Neuronal stem cell (in vitro differentiated cells): ENCODE measurements at regions not wholly inside any gene's neighbourhood (a gene's known extent, or its start where the extent isn't known, plus 50 kb on each side); places are given as distances from the start of the nearest gene placed in this dataset.
A peak's percentile ranks its signal among the peaks of the same experiment; 100 is the strongest.

ENCODE experiments used
- DNase-seq: peaks from one replicate; pipeline ENCODE4 v3.0.0-alpha.2; 2013; ENCODE audit warnings: low spot score
- H2AFZ ChIP-seq: one replicate; pipeline ENCODE4 v1.6.1; 2013; ENCODE audit warnings: mild to moderate bottlenecking, low read length, inconsistent platforms
- H2AK5ac ChIP-seq: 2 replicates; pipeline ENCODE4 v1.6.1; 2013; ENCODE audit warnings: low read depth, mild to moderate bottlenecking, inconsistent platforms, low read length, moderate library complexity, mixed read lengths
- H2BK120ac ChIP-seq: 2 replicates; pipeline ENCODE4 v1.6.1; 2013; ENCODE audit warnings: low read depth, mild to moderate bottlenecking, inconsistent platforms, low read length, moderate library complexity, mixed read lengths
- H2BK12ac ChIP-seq: one replicate; pipeline ENCODE4 v1.6.1; 2013; ENCODE audit warnings: low read length, inconsistent platforms
- H2BK15ac ChIP-seq: 2 replicates; pipeline ENCODE4 v1.6.1; 2013; ENCODE audit warnings: mild to moderate bottlenecking, low read length, inconsistent platforms, mixed read lengths
- H2BK5ac ChIP-seq: one replicate; pipeline ENCODE4 v1.6.1; 2013; ENCODE audit warnings: inconsistent platforms, mild to moderate bottlenecking, low read length, moderate library complexity
- H3K14ac ChIP-seq: one replicate; pipeline ENCODE4 v1.6.1; 2013; ENCODE audit warnings: low read length, inconsistent platforms
- H3K18ac ChIP-seq: 2 replicates; pipeline ENCODE4 v1.6.1; 2013; ENCODE audit warnings: low read length, inconsistent platforms
- H3K23ac ChIP-seq: 2 replicates; pipeline ENCODE4 v1.6.1; 2013; ENCODE audit warnings: low read depth, mild to moderate bottlenecking, mixed read lengths, low read length, inconsistent platforms; ENCODE audit not compliant: poor library complexity
- H3K27ac ChIP-seq: replicated peaks from 3 replicates; pipeline ENCODE4 v1.5.1; 2013; ENCODE audit warnings: low read length, inconsistent platforms
- H3K27me3 ChIP-seq, 3 experiments: 2 replicates each; pipeline ENCODE4 v1.6.1; 2013; ENCODE audit warnings: low read length in 3 of 3, mild to moderate bottlenecking in 2 of 3, inconsistent platforms in 1 of 3, low read depth in 1 of 3, mixed read lengths in 1 of 3, moderate library complexity in 1 of 3; ENCODE audit not compliant: control insufficient read depth in 3 of 3, insufficient read depth in 3 of 3
- H3K36me3 ChIP-seq, 2 donors: replicated peaks in 1 of 2; 2 replicates each; pipeline ENCODE4 v1.6.1; 2013; ENCODE audit warnings: low read length in 2 of 2; ENCODE audit not compliant: control insufficient read depth in 2 of 2, insufficient read depth in 2 of 2
- H3K4ac ChIP-seq: 2 replicates; pipeline ENCODE4 v1.6.1; 2013; ENCODE audit warnings: inconsistent platforms, mild to moderate bottlenecking, low read length, moderate library complexity
- H3K4me1 ChIP-seq, 2 donors: 1 replicate in 1 of 2; 2 replicates in 1 of 2; pipeline ENCODE4 v1.6.1; 2013; ENCODE audit warnings: low read length in 2 of 2, low read depth in 1 of 2; ENCODE audit not compliant: control insufficient read depth in 2 of 2, insufficient read depth in 1 of 2
- H3K4me2 ChIP-seq: one replicate; pipeline ENCODE4 v1.6.1; 2013; ENCODE audit warnings: mild to moderate bottlenecking, low read length, inconsistent platforms; ENCODE audit not compliant: insufficient read depth, poor library complexity, severe bottlenecking
- H3K4me3 ChIP-seq, 2 donors: 2 replicates each; pipeline ENCODE4 v1.5.1; 2013; ENCODE audit warnings: low read length in 2 of 2, mild to moderate bottlenecking in 2 of 2, inconsistent platforms in 1 of 2, moderate library complexity in 1 of 2
- H3K79me1 ChIP-seq: one replicate; pipeline ENCODE4 v1.6.1; 2013; ENCODE audit warnings: low read depth, mild to moderate bottlenecking, inconsistent platforms, low read length, moderate library complexity
- H3K9ac ChIP-seq: one replicate; pipeline ENCODE4 v1.6.1; 2013; ENCODE audit warnings: mild to moderate bottlenecking, low read depth, low read length, inconsistent platforms; ENCODE audit not compliant: poor library complexity
- H3K9me3 ChIP-seq, 2 donors: replicated peaks in 1 of 2; 2 replicates each; pipeline versions ENCODE3 to v1.6.1; 2013; ENCODE audit warnings: low read length in 2 of 2, mild to moderate bottlenecking in 2 of 2, inconsistent platforms in 1 of 2, low read depth in 1 of 2, mixed read lengths in 1 of 2, moderate library complexity in 1 of 2; ENCODE audit not compliant: control insufficient read depth in 2 of 2, insufficient read depth in 1 of 2
- H4K8ac ChIP-seq: one replicate; pipeline ENCODE4 v1.6.1; 2013; ENCODE audit warnings: low read depth, mild to moderate bottlenecking, inconsistent platforms, low read length, moderate library complexity
- H4K91ac ChIP-seq: one replicate; pipeline ENCODE4 v1.6.1; 2013; ENCODE audit warnings: low read length, low read depth, mild to moderate bottlenecking, inconsistent platforms; ENCODE audit not compliant: poor library complexity
- WGBS, 2 donors: extraction: QIAGEN DNeasy Blood & Tissue Kit; methylation state at CpG; one replicate each; pipeline ENCODE4 v1.1.7; 2013; ENCODE audit warnings: missing lambda C conversion rate in 2 of 2, mixed read lengths in 1 of 2; ENCODE audit not compliant: insufficient read length in 2 of 2, insufficient replicate concordance in 1 of 2; ENCODE audit errors: extremely low coverage in 2 of 2; 5-methylcytosine and 5-hydroxymethylcytosine counted together

- no peak overlapping the region for H3K14ac ChIP-seq
- no peak overlapping the region for H3K9ac ChIP-seq
- peaks cover 0 to 8% of the 10 kb centered on the region in 2 donors for H3K4me1 ChIP-seq
- no peak overlapping the region for H3K18ac ChIP-seq
- H2BK15ac ChIP-seq = no peak overlapping the region
- H4K8ac ChIP-seq = no peak overlapping the region
- no peaks in the 10 kb centered on the region for H3K9me3 ChIP-seq
- H2AFZ ChIP-seq = no peak overlapping the region
- H3K4ac ChIP-seq = no peak overlapping the region
- no peaks in the 10 kb centered on the region for H3K36me3 ChIP-seq
- no peak for DNase-seq
- H3K27ac ChIP-seq = no peak overlapping the region
- H4K91ac ChIP-seq = no peak overlapping the region
- no peak overlapping the region for H3K23ac ChIP-seq
- H2BK12ac ChIP-seq = no peak overlapping the region
- no peak overlapping the region for H2BK120ac ChIP-seq
- no peak overlapping the region for H3K4me3 ChIP-seq
- H3K27me3 ChIP-seq = no peaks in the 10 kb centered on the region
- no peak overlapping the region for H2BK5ac ChIP-seq
- no peaks in the 10 kb centered on the region for H3K79me1 ChIP-seq
- no peak overlapping the region for H3K4me2 ChIP-seq
- no peak overlapping the region for H2AK5ac ChIP-seq
Observed at GRCh38 chr11:28518825-28519224, 410.6 kb downstream of the METTL15 start.

GRCh38 chr11:28517621-28518020 lies 409.4 kb downstream of the METTL15 start:
- Histone ChIP-seq H3K4me1 (peaks cover 0 to 8% of the 10 kb centered on the region in 2 donors), H3K4me3 (no peak overlapping the region), H3K4ac (no peak overlapping the region), H4K91ac (no peak overlapping the region), H3K27ac (no peak overlapping the region), H3K23ac (no peak overlapping the region), H3K36me3 (no peaks in the 10 kb centered on the region), H2BK15ac (no peak overlapping the region), H2AFZ (peak overlapping the region; percentile 68), H3K79me1 (no peaks in the 10 kb centered on the region), H3K4me2 (no peak overlapping the region), H3K27me3 (no peaks in the 10 kb centered on the region), H2BK120ac (no peak overlapping the region), H3K18ac (no peak overlapping the region), H4K8ac (no peak overlapping the region), H3K9ac (no peak overlapping the region), H2BK5ac (no peak overlapping the region), H3K9me3 (peaks cover 4 to 7% of the 10 kb centered on the region in 2 donors), H2BK12ac (no peak overlapping the region), H2AK5ac (no peak overlapping the region), H3K14ac (no peak overlapping the region)
- WGBS, 2 donors = no CpG with 5 or more reads among the region's 5 CpGs
- no peak for DNase-seq

GRCh38 chr11:28514391-28514790 lies 406.2 kb downstream of the METTL15 start:
- no peaks in the 10 kb centered on the region for H3K36me3 ChIP-seq
- H2BK12ac ChIP-seq = no peak overlapping the region
- no peak overlapping the region for H3K18ac ChIP-seq
- no peak overlapping the region for H2BK15ac ChIP-seq
- no peak overlapping the region for H3K9ac ChIP-seq
- no peak overlapping the region for H2BK120ac ChIP-seq
- H3K4me2 ChIP-seq = no peak overlapping the region
- no peak overlapping the region for H3K23ac ChIP-seq
- WGBS, 2 donors = no CpG with 5 or more reads among the region's 2 CpGs
- no peaks in the 10 kb centered on the region for H3K27me3 ChIP-seq
- no peak overlapping the region for H3K27ac ChIP-seq
- no peaks in the 10 kb centered on the region for H3K79me1 ChIP-seq
- peaks cover 4 to 7% of the 10 kb centered on the region in 2 donors for H3K9me3 ChIP-seq
- no peak overlapping the region for H4K91ac ChIP-seq
- DNase-seq = no peak
- no peak overlapping the region for H3K4ac ChIP-seq
- peaks cover 0 to 8% of the 10 kb centered on the region in 2 donors for H3K4me1 ChIP-seq
- H4K8ac ChIP-seq = no peak overlapping the region
- no peak overlapping the region for H2AK5ac ChIP-seq
- H2AFZ ChIP-seq = no peak overlapping the region
- H3K14ac ChIP-seq = no peak overlapping the region
- no peak overlapping the region for H2BK5ac ChIP-seq
- H3K4me3 ChIP-seq = no peak overlapping the region

GRCh38 chr11:28512143-28512756 lies 404.1 kb downstream of the METTL15 start:
- Histone ChIP-seq H3K9ac (no peak overlapping the region), H3K4ac (no peak overlapping the region), H2BK120ac (no peak overlapping the region), H4K8ac (no peak overlapping the region), H2AFZ (no peak overlapping the region), H2AK5ac (no peak overlapping the region), H3K27me3 (no peaks in the 10 kb centered on the region), H3K4me1 (no peaks in the 10 kb centered on the region), H2BK15ac (no peak overlapping the region), H3K36me3 (no peaks in the 10 kb centered on the region), H2BK5ac (no peak overlapping the region), H2BK12ac (no peak overlapping the region), H4K91ac (no peak overlapping the region), H3K18ac (no peak overlapping the region), H3K4me3 (no peak overlapping the region), H3K23ac (no peak overlapping the region), H3K9me3 (peaks cover 4 to 7% of the 10 kb centered on the region in 2 donors), H3K27ac (no peak overlapping the region), H3K4me2 (no peak overlapping the region), H3K14ac (no peak overlapping the region), H3K79me1 (no peaks in the 10 kb centered on the region)
- no peak for DNase-seq
- no CpG with 5 or more reads among the region's 19 CpGs for WGBS, 2 donors
